AG09319 (cell line): ENCODE measurements at regions not wholly inside any gene's neighbourhood (a gene's known extent, or its start where the extent isn't known, plus 50 kb on each side); places are given as distances from the start of the nearest gene placed in this dataset.

Source experiments
- DNase-seq: peaks from one replicate; pipeline ENCODE4 v3.0.0-alpha.2; 2010; ENCODE audit warnings: low read depth; ENCODE audit errors: extremely low read depth
- CTCF ChIP-seq: IDR thresholded peaks from 2 replicates; pipeline ENCODE4 v1.5.1; 2011; ENCODE audit warnings: low read depth, mild to moderate bottlenecking, inconsistent platforms, low read length, moderate library complexity

DNA sequence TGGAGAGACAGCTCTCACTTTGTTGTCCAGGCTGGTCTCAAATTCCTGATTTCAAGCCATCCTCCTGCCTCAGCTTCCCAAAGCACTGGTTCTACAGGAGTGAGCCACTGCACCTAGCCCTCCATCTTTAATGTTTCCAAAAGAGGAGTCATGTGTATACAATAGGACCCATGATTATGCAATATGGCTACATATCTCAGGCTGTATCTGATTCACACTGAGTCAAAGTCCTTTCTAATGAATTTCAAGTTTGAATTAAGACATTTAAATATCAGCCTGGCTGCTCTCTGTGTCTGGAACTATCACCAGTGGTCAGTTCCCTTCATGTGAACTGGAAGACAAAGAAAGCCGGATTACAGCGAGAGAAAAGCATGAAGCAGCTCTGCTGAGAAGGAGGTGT is 90.5 kb downstream of the MINAR1 start:
- no peak for DNase-seq
- TF ChIP-seq CTCF, result no peak

GRCh38 chr15:79523266-79523665 is 91.1 kb downstream of the MINAR1 start:
- no peak for DNase-seq
- TF ChIP-seq CTCF, result no peak

- TF ChIP-seq CTCF, result no peak
- DNase-seq, result no peak
These were observed 92.4 kb downstream of the MINAR1 start for GRCh38 chr15:79524531-79524930.

GRCh38 chr15:79526376-79526775 is 94.2 kb downstream of the MINAR1 start:
- DNase-seq, result no peak
- no peak for TF ChIP-seq CTCF

- TF ChIP-seq CTCF, result no peak
These were observed 95.7 kb downstream of the MINAR1 start for GRCh38 chr15:79527821-79528220.

GRCh38 chr15:79529157-79529785 is 97.1 kb downstream of the MINAR1 start:
- no peak for TF ChIP-seq CTCF
- DNase-seq, result no peak

More at GRCh38 chr15:79527821-79528220, 95.7 kb downstream of the MINAR1 start:
- no peak for DNase-seq

DNA sequence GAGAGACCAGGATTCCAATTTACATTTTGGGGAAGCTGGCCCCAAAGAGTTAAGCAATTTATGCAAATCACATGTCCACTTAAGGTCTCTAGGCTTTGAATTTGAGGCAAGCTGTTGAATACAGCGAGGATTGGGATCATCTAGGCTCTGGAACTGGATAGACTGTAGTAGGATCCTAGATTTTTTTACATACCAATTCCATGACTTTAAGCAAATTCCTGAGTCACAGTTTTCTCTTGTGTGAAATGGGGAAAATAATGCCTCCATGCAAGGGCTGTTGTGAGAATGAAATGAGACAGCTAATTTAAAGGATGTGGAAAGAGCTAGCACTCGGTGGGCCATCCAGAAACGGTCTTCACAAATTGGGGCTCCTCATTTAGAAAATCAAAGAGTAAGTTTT is 103.4 kb downstream of the MINAR1 start:
- DNase-seq, result no peak
- TF ChIP-seq CTCF, result no peak
